ENCODE measurements at regions not wholly inside any gene's neighbourhood (a gene's known extent, or its start where the extent isn't known, plus 50 kb on each side); places are given as distances from the start of the nearest gene placed in this dataset.

DNA sequence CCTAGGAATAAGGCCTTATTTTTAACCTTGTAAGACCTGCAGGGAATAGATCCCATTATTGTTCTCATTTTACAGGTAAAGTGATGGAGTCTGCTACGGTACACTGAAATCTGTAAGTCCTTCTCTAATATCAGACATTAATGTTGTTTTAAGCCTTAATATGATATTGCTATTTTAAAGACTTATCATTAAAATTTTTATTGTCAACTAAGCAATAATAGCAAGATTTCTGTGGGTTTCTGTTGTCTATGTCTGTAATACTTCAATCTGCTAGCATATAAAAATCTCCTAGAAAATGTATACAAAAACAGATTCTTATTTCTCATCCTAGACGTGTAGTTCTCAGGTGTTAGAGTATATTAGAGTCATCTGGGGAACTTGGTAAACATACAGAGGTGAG, 317.5 kb upstream of the TENM4 start:
- in situ Hi-C loops (cut with MboI; ENCODE audit: low sequenced_read_pairs), result no loop called here
- H3K9me3 ChIP-seq (ENCODE audit: control insufficient read depth, insufficient read depth, low read length), result no peaks in the 10 kb centered on the region

More for the DNA sequence above, 317.5 kb upstream of the TENM4 start:
- Histone ChIP-seq H3K27ac (ENCODE audit: insufficient read depth, low read length) (no peak overlapping the region), H2AK9ac (replicated peaks; ENCODE audit: low read depth, low read length, poor library complexity) (no peak overlapping the region), H3K9me1 (ENCODE audit: insufficient read depth, low read length) (no peaks in the 10 kb centered on the region), H2BK20ac (ENCODE audit: low read depth, low read length) (no peak overlapping the region), H4K5ac (ENCODE audit: low read depth, low read length) (no peak overlapping the region), H3K9ac (ENCODE audit: low read depth, low read length) (no peak overlapping the region), H3K4me3 (ENCODE audit: insufficient read depth, low read depth, low read length) (no peak overlapping the region), H3K14ac (replicated peaks; ENCODE audit: low read depth, low read length) (no peak overlapping the region), H2AFZ (replicated peaks; ENCODE audit: low read length, poor library complexity) (no peak overlapping the region), H3K4me2 (ENCODE audit: low read depth, low read length) (no peak overlapping the region), H3K56ac (ENCODE audit: extremely low read depth, insufficient read depth, low read length) (no peak overlapping the region), H4K20me1 (ENCODE audit: insufficient read depth, low read length) (no peaks in the 10 kb centered on the region), H4K91ac (ENCODE audit: insufficient read depth, low read depth, low read length) (no peak overlapping the region), H3K18ac (ENCODE audit: low read depth, low read length) (no peak overlapping the region), H3K36me3 (ENCODE audit: control insufficient read depth, insufficient read depth, low read length) (no peaks in the 10 kb centered on the region), H3K4ac (ENCODE audit: low read depth, low read length) (no peak overlapping the region), H2BK120ac (ENCODE audit: low read depth, low read length) (no peak overlapping the region), H2BK15ac (ENCODE audit: low read depth, low read length) (no peak overlapping the region), H2AK5ac (ENCODE audit: low read depth, low read length) (no peak overlapping the region), H3K23ac (ENCODE audit: low read depth, low read length) (no peak overlapping the region), H3K27me3 (ENCODE audit: control insufficient read depth, insufficient read depth, low read length) (no peaks in the 10 kb centered on the region), H3K79me1 (ENCODE audit: low read depth in 1 of 2, low read length in 2 of 2) (no peaks in the 10 kb centered on the region), H4K8ac (ENCODE audit: low read depth in 2 of 2, low read length in 2 of 2) (no peak overlapping the region), H2BK5ac (ENCODE audit: low read depth, low read length, poor library complexity, severe bottlenecking) (no peak overlapping the region), H3K4me1 (ENCODE audit: control insufficient read depth, insufficient read depth, low read length) (no peaks in the 10 kb centered on the region)
- dilution Hi-C loops (cut with HindIII; ENCODE audit: low sequenced_read_pairs, unreplicated experiment) (no loop called here), intact Hi-C loops (cut with micrococcal nuclease) (no loop called here)
- ChIA-PET POLR2A (ENCODE audit: unreplicated experiment) (no interaction called here), CTCF (no interaction called here)
- no CpG with 5 or more reads among the region's 2 CpGs for WGBS, 2 experiments (ENCODE audit: extremely low coverage in 2 of 2, insufficient read length in 1 of 2)
- TF ChIP-seq SMC3 (IDR thresholded peaks at IDR 0.05; ENCODE audit: low read depth, low read length) (no peak), MAFK (IDR thresholded peaks at IDR 0.05; ENCODE audit: low read depth, low read length) (peak; percentile 57)
- DNase-seq (no peak), ATAC-seq (ENCODE audit: low read depth) (no peak)
- no TSS peak for BruUV-seq (replicated peaks)
